GM19240 (cell line): ENCODE measurements at regions not wholly inside any gene's neighbourhood (a gene's known extent, or its start where the extent isn't known, plus 50 kb on each side); places are given as distances from the start of the nearest gene placed in this dataset.

Experiments used
- DNase-seq: peaks from one replicate; pipeline ENCODE4 v3.0.0; 2011; ENCODE audit warnings: low spot score; ENCODE audit not compliant: insufficient read length

- DNase-seq, result no peak
Measured at GRCh38 chr4:153034681-153035080, 98.6 kb downstream of the FHDC1 start.

DNA sequence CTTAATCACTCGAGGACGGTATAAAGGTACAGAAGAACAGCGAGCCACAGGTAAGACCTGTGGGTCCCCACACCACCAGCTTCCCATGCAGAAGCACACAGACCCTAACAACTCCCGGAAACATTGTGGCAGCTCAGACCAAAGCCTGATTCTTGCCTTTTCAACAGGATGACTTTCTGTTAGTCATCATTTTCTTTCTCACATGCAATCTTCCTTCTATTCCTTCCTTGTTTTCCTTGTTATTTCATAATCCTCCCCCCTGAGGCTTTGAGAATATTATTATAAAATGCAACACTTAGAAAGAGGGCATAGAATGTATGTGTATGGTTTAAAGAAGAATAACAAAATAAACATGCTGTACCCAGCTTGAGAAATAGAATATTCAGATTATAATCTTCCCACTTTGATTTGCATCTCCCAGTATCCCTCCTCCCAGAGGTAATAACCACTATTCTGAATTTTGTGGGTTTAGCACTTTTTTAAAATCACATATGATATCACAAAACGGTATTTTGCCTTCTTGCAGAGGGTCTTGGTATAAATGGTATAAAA, 100.9 kb downstream of the FHDC1 start:
- no peak for DNase-seq

GRCh38 chr4:153038623-153039311, 102.6 kb downstream of the FHDC1 start:
- DNase-seq, result no peak

GRCh38 chr4:153039542-153040185, 103.5 kb downstream of the FHDC1 start:
- no peak for DNase-seq

- no peak for DNase-seq
Measured at GRCh38 chr4:153040677-153041076, 104.6 kb downstream of the FHDC1 start.

GRCh38 chr4:153044036-153044435, 107.9 kb downstream of the FHDC1 start:
- DNase-seq, result no peak

DNA sequence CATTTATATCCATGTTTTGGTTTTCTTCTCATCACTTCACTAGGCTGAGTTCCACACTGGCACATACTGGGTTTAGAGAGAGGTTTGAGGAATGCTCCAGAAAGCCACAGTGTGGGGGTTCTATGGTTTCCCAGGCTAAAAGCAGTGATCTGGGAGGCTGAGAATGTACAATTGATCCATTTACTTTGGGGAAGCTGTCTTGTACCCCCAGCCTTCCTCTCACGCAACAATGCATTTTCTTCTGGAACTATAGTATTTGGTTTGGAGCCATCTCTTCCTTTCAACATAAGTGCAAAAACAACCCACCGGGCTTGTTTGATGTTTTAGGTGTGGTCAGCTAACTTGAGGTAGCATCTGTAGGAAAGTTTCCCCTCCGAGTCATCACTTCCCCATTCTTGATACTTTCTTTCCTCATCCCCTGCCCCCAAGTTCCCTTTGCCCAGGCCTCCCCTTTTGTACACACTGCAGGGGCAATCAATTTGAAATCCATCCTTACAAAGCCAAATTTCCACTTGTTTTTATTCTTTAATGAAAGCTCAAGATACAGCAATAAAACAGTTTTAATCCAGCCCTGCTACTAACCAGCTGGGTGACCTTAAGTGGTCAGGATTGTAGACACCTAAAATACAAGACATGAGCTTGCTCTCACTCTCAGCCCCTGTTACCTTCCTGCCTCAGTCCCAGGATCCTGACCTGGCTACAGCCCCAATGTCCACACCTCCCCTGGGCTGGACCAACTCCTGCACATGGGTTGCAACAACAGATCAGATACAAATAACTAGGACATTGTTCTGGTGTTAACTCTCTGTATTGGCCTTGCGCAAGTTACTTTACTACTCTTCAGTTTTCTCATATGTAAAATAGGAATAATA, 109.2 kb downstream of the FHDC1 start:
- no peak for DNase-seq

DNA sequence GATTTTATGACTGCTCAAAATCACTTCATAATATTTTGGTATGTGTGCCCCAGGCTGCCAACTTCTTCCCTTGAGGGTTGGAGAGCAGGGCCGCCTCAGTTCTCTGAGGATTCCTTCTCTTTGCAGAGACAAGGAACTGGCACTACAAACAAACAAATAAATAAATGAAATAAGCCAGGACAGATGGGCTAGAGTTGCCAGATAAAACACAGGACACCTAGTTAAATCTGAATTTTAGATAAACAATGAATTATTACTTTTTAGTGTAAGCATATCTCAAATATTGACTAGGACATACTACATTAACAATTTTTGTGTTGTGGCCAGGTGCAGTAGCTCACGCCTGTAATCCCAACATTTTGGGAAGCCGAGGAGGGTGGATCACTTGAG, 122.5 kb downstream of the FHDC1 start:
- DNase-seq, result no peak

- DNase-seq, result no peak
Measured at GRCh38 chr4:153060196-153060595, 124.1 kb downstream of the FHDC1 start.

DNA sequence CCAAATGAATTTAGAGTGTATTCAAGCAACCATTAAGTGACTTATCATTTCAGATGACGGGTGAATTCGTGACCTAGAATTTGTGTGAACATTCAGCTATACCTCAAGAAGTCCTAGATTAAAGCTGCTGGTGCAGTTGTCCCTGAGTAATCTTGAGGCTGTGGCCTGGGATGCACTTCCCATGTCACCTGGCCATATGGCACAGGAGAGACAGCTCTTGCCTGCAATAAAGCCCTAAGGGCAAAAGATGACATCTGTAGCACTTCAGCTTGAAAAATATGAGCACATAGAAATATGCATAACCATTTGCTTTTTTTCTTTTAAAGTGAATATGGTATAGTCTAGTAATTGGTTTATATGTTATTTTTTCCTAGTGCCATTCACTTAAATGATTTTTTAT, 125.8 kb downstream of the FHDC1 start:
- no peak for DNase-seq

DNA sequence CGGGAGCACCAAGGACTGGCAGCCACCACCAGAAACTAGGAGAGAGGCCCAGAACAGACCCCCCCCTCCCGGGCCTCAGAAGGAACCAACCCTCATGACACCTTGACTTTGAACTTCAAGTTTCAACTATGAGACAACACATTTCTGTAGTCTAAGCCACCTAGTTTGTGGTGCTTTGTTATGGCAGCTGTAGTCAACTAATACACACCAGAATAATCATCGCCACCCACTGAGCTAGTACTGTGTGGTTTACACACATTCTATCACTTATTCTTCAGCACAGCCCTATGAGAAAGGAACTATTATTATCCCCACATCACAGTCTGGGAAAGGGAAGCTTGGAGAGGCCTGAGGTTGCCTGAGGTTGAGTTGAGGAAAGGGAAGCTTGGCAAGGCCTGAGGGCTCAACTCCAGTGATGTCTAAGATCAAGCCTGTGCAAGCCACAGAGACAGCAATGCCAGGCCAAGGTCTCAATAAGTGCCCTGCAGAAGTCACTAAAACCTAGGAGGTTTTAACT, 126.6 kb downstream of the FHDC1 start:
- DNase-seq, result no peak

DNA sequence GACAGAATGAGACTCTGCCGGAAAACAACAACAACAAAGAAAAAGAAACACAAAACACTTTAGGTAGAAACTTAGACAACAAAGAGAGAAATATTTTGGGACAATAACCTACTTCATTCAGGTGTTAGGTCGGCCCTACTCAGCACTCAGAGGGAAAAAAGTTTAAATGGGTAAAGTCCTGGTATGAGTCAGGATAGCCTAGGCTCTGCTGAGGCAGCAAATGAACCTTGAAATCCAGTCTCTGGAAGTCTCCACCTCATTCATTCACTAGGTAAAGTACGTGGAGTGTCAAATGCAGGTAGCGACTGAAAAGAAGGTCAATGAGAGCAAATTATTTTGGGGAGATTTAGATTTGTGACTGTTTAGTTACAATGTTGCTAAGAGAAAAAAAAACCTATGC, 127.4 kb downstream of the FHDC1 start:
- no peak for DNase-seq

GRCh38 chr4:153064571-153064970, 128.4 kb downstream of the FHDC1 start:
- DNase-seq, result no peak

GRCh38 chr4:153065276-153065675, 129.2 kb downstream of the FHDC1 start:
- DNase-seq, result no peak

GRCh38 chr4:153067376-153067775, 131.3 kb downstream of the FHDC1 start:
- no peak for DNase-seq

DNA sequence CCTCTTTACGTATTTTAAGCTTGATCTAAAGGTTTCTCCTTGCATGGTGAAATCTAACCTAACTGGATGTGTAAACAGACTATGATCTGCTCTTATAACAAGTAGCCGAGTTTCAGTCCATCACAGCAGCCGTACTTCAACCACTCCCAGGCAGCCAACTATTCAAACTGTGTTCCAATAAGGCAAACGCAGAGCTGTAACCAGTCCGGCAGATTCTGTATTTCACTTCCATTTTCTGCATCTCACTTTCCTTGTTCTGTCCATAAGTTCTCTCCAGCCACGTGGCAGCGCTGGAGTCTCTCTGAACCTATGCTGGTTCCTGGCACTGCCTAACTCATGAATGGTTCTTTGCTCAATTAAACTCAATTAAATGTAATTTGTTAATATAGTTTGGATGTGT, 132.6 kb downstream of the FHDC1 start:
- DNase-seq, result no peak

DNA sequence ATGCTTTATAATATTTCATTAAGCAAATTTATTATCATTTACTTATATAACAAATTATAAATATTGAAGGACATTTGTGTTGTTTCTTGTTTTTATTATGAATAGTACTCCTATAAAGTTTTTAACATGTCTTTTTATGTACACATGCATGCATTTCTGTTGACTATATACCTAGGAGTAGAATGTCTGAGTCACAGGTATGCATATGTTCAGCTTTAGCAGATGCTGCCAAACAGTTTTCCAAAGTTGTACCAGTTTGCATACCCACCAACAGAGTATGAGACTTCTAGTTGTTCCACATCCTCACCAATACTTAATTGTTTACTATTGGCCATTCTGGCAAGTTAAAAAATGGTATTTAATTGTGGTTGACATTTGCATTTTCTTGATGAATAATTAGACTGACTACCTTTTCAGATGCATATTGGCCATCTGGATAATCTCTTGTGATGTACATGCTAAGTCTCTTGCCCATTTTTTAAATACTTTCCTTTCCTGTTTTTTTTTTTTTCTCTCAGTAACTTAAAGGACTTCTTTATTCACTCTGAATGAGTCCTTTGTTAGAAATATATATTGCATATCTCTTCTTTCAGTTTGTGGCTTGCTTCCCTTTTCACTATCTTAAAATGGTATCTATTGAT, 132.2 kb upstream of the TRIM2 start:
- no peak for DNase-seq

DNA sequence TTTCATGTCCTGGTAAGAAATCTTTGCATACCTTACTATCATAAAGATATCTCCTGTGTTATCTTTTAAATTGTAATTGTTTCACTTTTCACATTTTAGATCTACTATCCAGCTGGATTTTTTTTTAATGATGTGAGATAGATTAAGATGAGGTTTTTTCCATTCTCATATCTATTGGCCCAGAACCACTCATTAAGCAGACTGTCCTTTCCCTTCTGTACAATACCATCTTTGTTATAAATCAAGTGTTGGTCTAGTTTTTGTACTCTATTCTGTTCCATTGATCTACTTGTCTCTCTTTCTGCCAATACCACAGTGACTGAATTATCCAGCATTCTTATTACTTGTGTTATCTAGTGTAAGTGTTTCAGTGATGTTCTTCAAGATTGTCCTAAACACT, 131.6 kb upstream of the TRIM2 start:
- DNase-seq, result no peak

GRCh38 chr4:153074486-153074885, 129.8 kb upstream of the TRIM2 start:
- DNase-seq, result no peak

- no peak for DNase-seq
Measured at GRCh38 chr4:153074936-153075630, 129.2 kb upstream of the TRIM2 start.
